IPS-18c (cell line): ENCODE measurements at regions not wholly inside any gene's neighbourhood (a gene's known extent, or its start where the extent isn't known, plus 50 kb on each side); places are given as distances from the start of the nearest gene placed in this dataset.
"Not testable (repeated sequence)": the region's sequence is repeated elsewhere in the genome, so short reads cannot be mapped to it uniquely, and the experiment has no call there.

Source experiments
- H3K4me3 ChIP-seq: 2 replicates; pipeline ENCODE4 v1.7.0; 2013; ENCODE audit warnings: low read depth, mild to moderate bottlenecking, low read length, moderate library complexity; ENCODE audit not compliant: insufficient read depth
- H3K9me3 ChIP-seq: one replicate; pipeline ENCODE4 v1.6.1; 2013; ENCODE audit warnings: mild to moderate bottlenecking, low read length, moderate library complexity; ENCODE audit not compliant: control insufficient read depth, insufficient read depth

- H3K4me3 ChIP-seq = no peak overlapping the region
- H3K9me3 ChIP-seq = no peaks in the 10 kb centered on the region
Measured at GRCh38 chr5:53253421-53253871, 143.9 kb upstream of the MOCS2 start.

- H3K9me3 ChIP-seq = no peaks in the 10 kb centered on the region
Measured at GRCh38 chr5:53256746-53257145, 147.2 kb upstream of the MOCS2 start.

GRCh38 chr5:53257806-53258373 lies 148.3 kb upstream of the MOCS2 start:
- Histone ChIP-seq H3K9me3 (no peaks in the 10 kb centered on the region), H3K4me3 (no peak overlapping the region)

More at GRCh38 chr5:53256746-53257145, 147.2 kb upstream of the MOCS2 start:
- H3K4me3 ChIP-seq = no peak overlapping the region

- Histone ChIP-seq H3K4me3 (no peak overlapping the region), H3K9me3 (no peaks in the 10 kb centered on the region)
Measured at GRCh38 chr5:53259176-53259575, 149.6 kb upstream of the MOCS2 start.

GRCh38 chr5:53260446-53260845 lies 150.9 kb upstream of the MOCS2 start:
- H3K9me3 ChIP-seq = no peaks in the 10 kb centered on the region
- H3K4me3 ChIP-seq = no peak overlapping the region

- no peak overlapping the region for H3K4me3 ChIP-seq
- no peaks in the 10 kb centered on the region for H3K9me3 ChIP-seq
Measured at GRCh38 chr5:53261245-53261644, 151.7 kb upstream of the MOCS2 start.

GRCh38 chr5:53262348-53262970 lies 152.9 kb upstream of the MOCS2 start:
- peaks cover 2% of the 10 kb centered on the region for H3K9me3 ChIP-seq
- no peak overlapping the region for H3K4me3 ChIP-seq

- H3K4me3 ChIP-seq = no peak overlapping the region
- peaks cover 8% of the 10 kb centered on the region for H3K9me3 ChIP-seq
Measured at GRCh38 chr5:53263151-53263550, 153.6 kb upstream of the MOCS2 start.

- Histone ChIP-seq H3K4me3 (no peak overlapping the region), H3K9me3 (peaks cover 10% of the 10 kb centered on the region)
Measured at GRCh38 chr5:53265043-53265442, 155.5 kb upstream of the MOCS2 start.

- peak overlapping the region; percentile 9; the same call in 1 of the 2 replicates for H3K4me3 ChIP-seq
- not testable (repeated sequence) for H3K9me3 ChIP-seq
Measured at GRCh38 chr5:53268241-53268640, 158.7 kb upstream of the MOCS2 start.

- H3K4me3 ChIP-seq = no peak overlapping the region
- H3K9me3 ChIP-seq = no peaks in the 10 kb centered on the region
Measured at GRCh38 chr5:53275666-53276065, 166.1 kb upstream of the MOCS2 start.

GRCh38 chr5:53276825-53277224 lies 167.3 kb upstream of the MOCS2 start:
- H3K4me3 ChIP-seq = no peak overlapping the region
- H3K9me3 ChIP-seq = no peaks in the 10 kb centered on the region

GRCh38 chr5:53277491-53277890 lies 167.9 kb upstream of the MOCS2 start:
- H3K9me3 ChIP-seq = no peaks in the 10 kb centered on the region
- no peak overlapping the region for H3K4me3 ChIP-seq

- Histone ChIP-seq H3K9me3 (no peaks in the 10 kb centered on the region), H3K4me3 (no peak overlapping the region)
Measured at GRCh38 chr5:53287573-53287972, 178.0 kb upstream of the MOCS2 start.

- no peaks in the 10 kb centered on the region for H3K9me3 ChIP-seq
- H3K4me3 ChIP-seq = no peak overlapping the region
Measured at GRCh38 chr5:53288511-53288910, 179.0 kb upstream of the MOCS2 start.

GRCh38 chr5:53291047-53291446 lies 181.5 kb upstream of the MOCS2 start:
- Histone ChIP-seq H3K4me3 (no peak overlapping the region), H3K9me3 (no peaks in the 10 kb centered on the region)

- no peak overlapping the region for H3K4me3 ChIP-seq
- H3K9me3 ChIP-seq = no peaks in the 10 kb centered on the region
Measured at GRCh38 chr5:53291528-53291927, 182.0 kb upstream of the MOCS2 start.

GRCh38 chr5:53298841-53299240 lies 181.6 kb upstream of the FST start:
- Histone ChIP-seq H3K9me3 (no peaks in the 10 kb centered on the region), H3K4me3 (no peak overlapping the region)

- H3K9me3 ChIP-seq = no peaks in the 10 kb centered on the region
Measured at GRCh38 chr5:53302529-53302928, 177.9 kb upstream of the FST start.

More at GRCh38 chr5:53302529-53302928, 177.9 kb upstream of the FST start:
- no peak overlapping the region for H3K4me3 ChIP-seq
